ENCODE measurements at regions not wholly inside any gene's neighbourhood (a gene's known extent, or its start where the extent isn't known, plus 50 kb on each side); places are given as distances from the start of the nearest gene placed in this dataset.

DNA sequence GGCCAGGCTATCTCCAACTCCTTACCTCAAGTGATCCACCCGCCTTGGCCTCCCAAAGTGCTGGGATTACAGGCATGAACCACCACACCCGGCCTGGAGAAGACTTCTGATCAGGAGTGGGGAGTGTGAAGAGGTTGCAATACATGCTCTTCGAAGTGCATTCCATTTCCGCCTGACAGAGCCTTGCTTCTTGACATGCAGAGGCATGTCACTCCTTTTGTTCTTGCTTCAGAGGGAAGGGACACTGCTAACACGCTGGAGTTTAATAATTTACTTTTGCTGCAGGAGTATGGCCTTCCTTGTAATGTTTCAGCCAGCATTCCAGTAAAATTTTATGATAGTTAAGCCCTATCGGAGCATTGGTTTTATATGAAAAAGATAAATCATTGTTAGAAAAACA, 74.9 kb downstream of the SLC25A47 start:
- TF ChIP-seq, protein P1, sequence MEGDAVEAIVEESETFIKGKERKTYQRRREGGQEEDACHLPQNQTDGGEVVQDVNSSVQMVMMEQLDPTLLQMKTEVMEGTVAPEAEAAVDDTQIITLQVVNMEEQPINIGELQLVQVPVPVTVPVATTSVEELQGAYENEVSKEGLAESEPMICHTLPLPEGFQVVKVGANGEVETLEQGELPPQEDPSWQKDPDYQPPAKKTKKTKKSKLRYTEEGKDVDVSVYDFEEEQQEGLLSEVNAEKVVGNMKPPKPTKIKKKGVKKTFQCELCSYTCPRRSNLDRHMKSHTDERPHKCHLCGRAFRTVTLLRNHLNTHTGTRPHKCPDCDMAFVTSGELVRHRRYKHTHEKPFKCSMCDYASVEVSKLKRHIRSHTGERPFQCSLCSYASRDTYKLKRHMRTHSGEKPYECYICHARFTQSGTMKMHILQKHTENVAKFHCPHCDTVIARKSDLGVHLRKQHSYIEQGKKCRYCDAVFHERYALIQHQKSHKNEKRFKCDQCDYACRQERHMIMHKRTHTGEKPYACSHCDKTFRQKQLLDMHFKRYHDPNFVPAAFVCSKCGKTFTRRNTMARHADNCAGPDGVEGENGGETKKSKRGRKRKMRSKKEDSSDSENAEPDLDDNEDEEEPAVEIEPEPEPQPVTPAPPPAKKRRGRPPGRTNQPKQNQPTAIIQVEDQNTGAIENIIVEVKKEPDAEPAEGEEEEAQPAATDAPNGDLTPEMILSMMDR (conservative IDR thresholded peaks at IDR 0.05; ENCODE audit: low read depth) = no peak
- H3K27ac ChIP-seq = peak overlapping the region; percentile 77
- POLR2A ChIA-PET (ENCODE audit: low non-redundant PET) = no interaction called here
- CTCF ChIA-PET = interaction anchor here (0.6 kb wide), 1 partner anchor 1208 kb away, joined by 4 read pairs; no protein-coding TSS in a partner anchor
- peak; percentile 61 for DNase-seq (ENCODE audit: low spot score)

DNA sequence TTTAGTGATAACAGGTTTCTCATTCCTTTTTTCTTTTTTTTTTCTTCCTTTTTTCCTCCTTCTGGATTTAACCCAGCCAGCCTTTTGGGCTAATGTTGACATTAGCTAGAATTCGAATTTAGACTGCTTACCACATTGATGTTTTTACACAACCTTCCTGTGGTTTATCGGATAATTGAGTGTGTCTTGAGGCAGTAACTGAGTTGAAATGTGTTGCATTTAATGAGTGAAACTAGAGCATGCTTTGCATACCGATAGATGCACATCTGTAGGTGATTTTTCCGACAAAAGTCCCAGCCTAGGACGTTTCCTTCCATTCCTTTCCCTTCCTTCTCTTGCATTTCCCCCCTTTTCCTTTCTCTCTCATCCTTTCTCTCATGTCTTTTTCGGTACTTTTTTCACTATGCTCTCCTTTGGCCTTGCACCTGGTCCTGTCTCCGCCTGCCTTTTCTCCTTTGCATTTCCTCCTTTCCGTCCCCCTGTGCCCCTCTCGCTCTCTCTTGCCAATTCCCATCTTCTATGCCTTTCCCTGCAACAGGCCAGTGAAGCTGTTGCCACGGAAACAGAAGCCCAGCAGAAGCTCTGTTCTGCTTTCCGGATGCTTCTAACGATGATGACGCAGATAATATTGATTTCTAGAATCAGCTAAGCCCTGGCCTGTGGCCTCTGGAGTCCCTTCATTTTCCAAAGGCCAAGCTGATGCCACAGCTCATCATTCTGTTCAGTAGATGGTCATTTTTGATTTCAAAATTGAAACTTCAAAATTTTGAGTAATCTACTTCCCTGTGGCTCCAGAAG, 76.1 kb downstream of the SLC25A47 start:
- H3K27ac ChIP-seq = no peak overlapping the region
- POLR2A ChIA-PET (ENCODE audit: low non-redundant PET) = no interaction called here
- DNase-seq (ENCODE audit: low spot score) = no peak
- TF ChIP-seq, protein P1 (conservative IDR thresholded peaks at IDR 0.05; ENCODE audit: low read depth) = no peak
- CTCF ChIA-PET = interaction anchor here (0.6 to 0.9 kb wide), 5 partner anchors 14 to 263 kb away, joined by 3 to 6 read pairs (median 4); no protein-coding TSS in a partner anchor

DNA sequence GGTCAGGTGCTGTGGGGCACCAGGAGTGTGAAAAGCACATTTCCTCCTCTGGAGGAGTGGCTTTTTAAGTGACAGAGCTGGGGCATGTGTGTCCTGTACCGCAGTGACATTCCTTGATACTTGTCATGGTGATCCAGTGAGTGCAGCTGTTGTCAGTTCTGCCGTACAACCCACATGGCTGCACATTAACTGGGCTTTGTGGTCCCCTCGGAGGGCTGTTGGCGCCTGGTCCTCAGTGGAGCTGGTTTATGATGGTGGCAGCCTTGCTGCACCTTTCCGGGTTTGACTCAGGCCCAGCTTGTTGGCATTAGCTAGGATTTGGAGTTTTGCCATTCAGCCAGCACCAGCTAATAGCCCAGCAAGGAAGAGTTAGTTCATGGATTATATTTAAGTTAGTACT, 77.0 kb downstream of the SLC25A47 start:
- no peak for DNase-seq (ENCODE audit: low spot score)
- ChIA-PET POLR2A (ENCODE audit: low non-redundant PET) (no interaction called here), CTCF (interaction anchor here (0.8 kb wide), 1 partner anchor 16 kb away, joined by 6 read pairs; no protein-coding TSS in a partner anchor)
- no peak overlapping the region for H3K27ac ChIP-seq
- TF ChIP-seq, protein P1 (conservative IDR thresholded peaks at IDR 0.05; ENCODE audit: low read depth) = no peak

DNA sequence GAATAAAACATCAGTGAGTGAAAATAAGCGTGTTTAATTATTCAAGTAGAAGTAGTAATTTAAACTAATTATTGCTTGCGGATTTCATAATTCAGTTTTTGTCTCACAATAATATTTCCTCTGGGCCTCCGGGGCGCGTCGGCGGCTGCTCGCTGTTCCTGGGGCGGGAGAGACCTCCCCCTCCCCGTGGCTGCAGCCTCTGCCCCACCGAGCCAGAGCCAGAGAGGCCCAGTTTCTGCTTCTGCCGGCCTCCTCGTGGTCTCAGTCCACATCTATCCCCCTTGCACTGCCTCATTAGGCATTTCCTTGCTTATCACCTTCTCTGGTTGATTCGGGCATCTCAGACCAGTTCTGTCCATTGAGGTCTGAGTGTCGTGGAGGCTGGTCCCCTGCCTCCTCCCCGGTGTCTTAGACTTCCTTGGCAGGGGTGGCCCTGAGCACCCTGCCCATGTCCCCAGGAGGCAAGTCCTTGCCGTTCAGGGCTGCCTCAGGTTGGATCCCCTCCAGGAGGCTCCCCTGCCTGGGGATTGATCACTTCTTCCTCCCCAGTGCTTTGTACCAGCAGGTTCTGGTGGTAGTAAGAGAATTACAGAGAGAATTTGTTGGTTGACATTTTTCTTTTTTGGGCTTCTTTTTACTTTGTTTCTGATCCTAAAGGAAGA, 78.0 kb downstream of the SLC25A47 start:
- CTCF ChIA-PET = no interaction called here
- POLR2A ChIA-PET (ENCODE audit: low non-redundant PET) = no interaction called here

DNA sequence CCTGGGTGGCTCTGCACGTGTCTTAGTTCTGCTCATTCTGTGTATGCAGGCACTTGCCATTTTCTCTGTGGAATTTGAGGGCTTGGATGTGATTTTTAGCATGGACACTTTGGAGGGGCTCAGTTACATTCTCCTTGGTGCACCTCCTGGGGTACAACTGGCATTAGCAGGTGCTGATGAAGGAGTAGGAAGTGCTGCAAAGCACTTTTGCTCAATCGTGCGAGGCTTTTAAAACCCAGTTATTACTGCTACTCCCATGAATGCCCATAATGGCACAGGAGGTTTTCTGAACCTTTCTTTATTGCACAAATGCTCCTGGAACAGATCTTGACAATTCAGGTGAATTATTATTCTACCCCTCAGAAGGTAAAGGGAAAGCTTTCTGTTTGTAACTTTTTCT, 78.7 kb downstream of the SLC25A47 start:
- TF ChIP-seq, protein P1 (conservative IDR thresholded peaks at IDR 0.05; ENCODE audit: low read depth) = no peak
- POLR2A ChIA-PET (ENCODE audit: low non-redundant PET) = no interaction called here
- H3K27ac ChIP-seq = no peak overlapping the region
- CTCF ChIA-PET = no interaction called here
- no peak for DNase-seq (ENCODE audit: low spot score)

More for the DNA sequence above, 78.0 kb downstream of the SLC25A47 start:
- no peak for DNase-seq (ENCODE audit: low spot score)
- no peak overlapping the region for H3K27ac ChIP-seq
- TF ChIP-seq, protein P1 (conservative IDR thresholded peaks at IDR 0.05; ENCODE audit: low read depth) = no peak

DNA sequence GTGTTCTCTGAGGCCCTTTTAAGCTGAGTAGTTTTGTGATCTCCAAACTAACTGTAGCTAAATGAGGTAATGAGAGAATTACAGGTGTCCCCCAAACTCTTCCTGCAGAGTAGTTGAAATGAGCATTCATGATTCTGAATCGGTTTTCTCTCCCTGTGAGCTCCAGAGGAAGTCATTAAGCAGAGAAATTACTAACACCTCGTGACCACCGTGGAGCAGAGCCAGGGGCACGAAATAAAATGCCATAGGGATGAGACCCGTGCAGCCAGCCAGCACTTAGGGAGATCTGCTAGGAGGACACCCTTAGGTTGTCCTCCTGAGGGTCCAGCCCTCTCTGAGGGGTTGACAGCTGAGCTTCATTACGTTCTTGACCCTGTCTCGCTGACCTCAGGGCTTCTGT, 79.5 kb downstream of the SLC25A47 start:
- H3K27ac ChIP-seq = no peak overlapping the region
- ChIA-PET CTCF (interaction anchor here (0.7 kb wide), 1 partner anchor 1151 kb away, joined by 5 read pairs; no protein-coding TSS in a partner anchor), POLR2A (ENCODE audit: low non-redundant PET) (no interaction called here)
- no peak for DNase-seq (ENCODE audit: low spot score)
- TF ChIP-seq, protein P1 (conservative IDR thresholded peaks at IDR 0.05; ENCODE audit: low read depth) = no peak

All from RWPE1 (cell line).